GM23248 (cell line): ENCODE measurements at regions not wholly inside any gene's neighbourhood (a gene's known extent, or its start where the extent isn't known, plus 50 kb on each side); places are given as distances from the start of the nearest gene placed in this dataset.

Source experiments
- DNase-seq: peaks from one replicate; pipeline ENCODE4 v3.0.0-alpha.2; 2015
- H2AFZ ChIP-seq: fragments of 200-600 bp; sonication (generic); 2 replicates; pipeline ENCODE4 v1.6.1; 2016; ENCODE audit warnings: antibody characterized with exemption
- H3F3A ChIP-seq: fragments of 200-600 bp; sonication (generic); 2 replicates; pipeline ENCODE4 v1.6.1; 2016; ENCODE audit warnings: mild to moderate bottlenecking, antibody characterized with exemption, mixed run types; ENCODE audit not compliant: insufficient read depth
- H3K27ac ChIP-seq: fragments of 200-600 bp; sonication (generic); 2 replicates; pipeline ENCODE4 v1.5.1; 2016; ENCODE audit warnings: mild to moderate bottlenecking
- H3K27me3 ChIP-seq: fragments of 200-600 bp; sonication (generic); replicated peaks from 2 replicates; pipeline ENCODE4 v1.6.1; 2016; ENCODE audit warnings: mild to moderate bottlenecking; ENCODE audit not compliant: insufficient read depth
- H3K36me3 ChIP-seq: fragments of 200-600 bp; sonication (generic); 2 replicates; pipeline ENCODE4 v1.6.1; 2016; ENCODE audit warnings: low read depth, mild to moderate bottlenecking
- H3K4me1 ChIP-seq: fragments of 200-600 bp; sonication (generic); 2 replicates; pipeline ENCODE4 v1.6.1; 2016; ENCODE audit warnings: mild to moderate bottlenecking; ENCODE audit not compliant: insufficient read depth
- H3K4me2 ChIP-seq: fragments of 200-600 bp; sonication (generic); one replicate; pipeline ENCODE4 v1.6.1; 2016; ENCODE audit warnings: mild to moderate bottlenecking; ENCODE audit not compliant: unreplicated experiment
- H3K4me3 ChIP-seq: fragments of 200-600 bp; sonication (generic); 2 replicates; pipeline ENCODE4 v1.5.1; 2016; ENCODE audit warnings: mild to moderate bottlenecking
- H3K79me2 ChIP-seq: fragments of 200-600 bp; sonication (generic); 2 replicates; pipeline ENCODE4 v1.6.1; 2016; ENCODE audit warnings: mild to moderate bottlenecking; ENCODE audit not compliant: insufficient read depth
- H3K9ac ChIP-seq: fragments of 200-600 bp; sonication (generic); 2 replicates; pipeline ENCODE4 v1.6.1; 2016; ENCODE audit warnings: mild to moderate bottlenecking
- H3K9me2 ChIP-seq: fragments of 200-600 bp; sonication (generic); 2 replicates; pipeline ENCODE4 v1.6.1; 2016; ENCODE audit warnings: mixed run types, mild to moderate bottlenecking, moderate library complexity; ENCODE audit not compliant: insufficient read depth
- H3K9me3 ChIP-seq: fragments of 200-600 bp; sonication (generic); one replicate; pipeline ENCODE4 v1.6.1; 2017; ENCODE audit warnings: low read depth
- H4K20me1 ChIP-seq: fragments of 200-600 bp; sonication (generic); 2 replicates; pipeline ENCODE4 v1.6.0; 2016; ENCODE audit not compliant: insufficient read depth
- EZH2 ChIP-seq: fragments of 200-600 bp; sonication (generic); IDR thresholded peaks from 2 replicates; pipeline ENCODE4 v1.6.1; 2018; ENCODE audit warnings: antibody characterized with exemption, mild to moderate bottlenecking; ENCODE audit not compliant: insufficient read depth, poor library complexity, severe bottlenecking
- EZH2phosphoT487 ChIP-seq: fragments of 200-600 bp; sonication (generic); IDR thresholded peaks from 2 replicates; pipeline ENCODE4 v1.6.1; 2018; ENCODE audit warnings: antibody characterized with exemption, moderate library complexity, mild to moderate bottlenecking, low read depth; ENCODE audit not compliant: insufficient read depth
- WGBS, 2 experiments: methylation state at CpG; one replicate each; pipeline ENCODE4 v1.1.6; 2015 to 2017; ENCODE audit warnings: low lambda C conversion rate in 2 of 2, low coverage in 1 of 2; ENCODE audit errors: missing lambda C conversion rate in 2 of 2; 5-methylcytosine and 5-hydroxymethylcytosine counted together
- in situ Hi-C: fragments of 300-500 bp; cut with MboI; formaldehyde crosslinking; loops from 2 replicates; pipeline ENCODE4 v1.15.0; 2020

- Histone ChIP-seq H2AFZ (no peak overlapping the region), H3K27ac (no peak overlapping the region), H3K4me2 (no peak overlapping the region), H3K79me2 (no peaks in the 10 kb centered on the region), H4K20me1 (no peaks in the 10 kb centered on the region), H3K27me3 (no peaks in the 10 kb centered on the region), H3K9ac (no peak overlapping the region), H3K9me3 (peaks cover 3% of the 10 kb centered on the region), H3K4me3 (no peak overlapping the region), H3K9me2 (no peaks in the 10 kb centered on the region), H3K36me3 (no peaks in the 10 kb centered on the region), H3F3A (no peaks in the 10 kb centered on the region), H3K4me1 (no peaks in the 10 kb centered on the region)
- in situ Hi-C loops = no loop called here
- WGBS, 2 experiments = 23 to 26% methylated on average over 6 of the region's 6 CpGs
- no peak for TF ChIP-seq EZH2phosphoT487
- TF ChIP-seq EZH2 = no peak
- no peak for DNase-seq
These were observed 155.1 kb upstream of the ARGLU1 start for GRCh38 chr13:106723036-106723435.

- no peak overlapping the region for H3K4me2 ChIP-seq
- 5 to 9% methylated on average over 3 of the region's 3 CpGs for WGBS, 2 experiments
These were observed 154.7 kb upstream of the ARGLU1 start for GRCh38 chr13:106722620-106723019.

GRCh38 chr13:106721599-106721998 is 153.7 kb upstream of the ARGLU1 start:
- 21 to 25% methylated on average over 6 of the region's 6 CpGs for WGBS, 2 experiments
- in situ Hi-C loops = no loop called here
- Histone ChIP-seq H3K9me3 (peaks cover 7% of the 10 kb centered on the region), H3K4me1 (no peaks in the 10 kb centered on the region), H3F3A (no peaks in the 10 kb centered on the region), H2AFZ (no peak overlapping the region), H3K9ac (no peak overlapping the region), H3K79me2 (no peaks in the 10 kb centered on the region), H3K36me3 (no peaks in the 10 kb centered on the region), H4K20me1 (no peaks in the 10 kb centered on the region), H3K4me2 (no peak overlapping the region), H3K27me3 (no peaks in the 10 kb centered on the region), H3K27ac (no peak overlapping the region), H3K9me2 (no peaks in the 10 kb centered on the region), H3K4me3 (no peak overlapping the region)
- no peak for DNase-seq
- no peak for TF ChIP-seq EZH2
- TF ChIP-seq EZH2phosphoT487 = no peak

More at GRCh38 chr13:106722620-106723019, 154.7 kb upstream of the ARGLU1 start:
- H3K36me3 ChIP-seq = no peaks in the 10 kb centered on the region
- H3K27me3 ChIP-seq = no peaks in the 10 kb centered on the region
- H3F3A ChIP-seq = no peaks in the 10 kb centered on the region
- no peak overlapping the region for H3K9ac ChIP-seq
- H3K79me2 ChIP-seq = no peaks in the 10 kb centered on the region
- no peak overlapping the region for H3K4me3 ChIP-seq
- peaks cover 6% of the 10 kb centered on the region for H3K9me3 ChIP-seq
- H3K27ac ChIP-seq = no peak overlapping the region
- no peak for TF ChIP-seq EZH2
- TF ChIP-seq EZH2phosphoT487 = no peak
- H3K4me1 ChIP-seq = no peaks in the 10 kb centered on the region
- in situ Hi-C loops = no loop called here
- no peaks in the 10 kb centered on the region for H3K9me2 ChIP-seq
- no peak overlapping the region for H2AFZ ChIP-seq
- no peaks in the 10 kb centered on the region for H4K20me1 ChIP-seq
- DNase-seq = no peak

GRCh38 chr13:106714271-106714982 is 146.5 kb upstream of the ARGLU1 start:
- 59 to 60% methylated on average over 10 of the region's 10 CpGs for WGBS, 2 experiments

GRCh38 chr13:106712381-106712780 is 144.4 kb upstream of the ARGLU1 start:
- no peaks in the 10 kb centered on the region for H3K9me2 ChIP-seq
- H4K20me1 ChIP-seq = no peaks in the 10 kb centered on the region
- H3K9me3 ChIP-seq = no peaks in the 10 kb centered on the region
- in situ Hi-C loops = no loop called here
- H3K4me3 ChIP-seq = no peak overlapping the region
- no peak for DNase-seq
- no peaks in the 10 kb centered on the region for H3K27me3 ChIP-seq
- 48 to 55% methylated on average over 10 of the region's 10 CpGs for WGBS, 2 experiments
- no peak overlapping the region for H3K4me2 ChIP-seq
- H3K79me2 ChIP-seq = no peaks in the 10 kb centered on the region
- TF ChIP-seq EZH2phosphoT487 (no peak), EZH2 (no peak)
- H3K9ac ChIP-seq = no peak overlapping the region
- no peak overlapping the region for H3K27ac ChIP-seq
- H3K36me3 ChIP-seq = no peaks in the 10 kb centered on the region
- no peaks in the 10 kb centered on the region for H3F3A ChIP-seq
- no peak overlapping the region for H2AFZ ChIP-seq
- no peaks in the 10 kb centered on the region for H3K4me1 ChIP-seq

More at GRCh38 chr13:106714271-106714982, 146.5 kb upstream of the ARGLU1 start:
- Histone ChIP-seq H3K4me2 (no peak overlapping the region), H4K20me1 (no peaks in the 10 kb centered on the region), H3K4me3 (no peak overlapping the region), H3K27ac (no peak overlapping the region), H2AFZ (no peak overlapping the region), H3K79me2 (no peaks in the 10 kb centered on the region), H3K4me1 (no peaks in the 10 kb centered on the region), H3K36me3 (no peaks in the 10 kb centered on the region), H3K27me3 (no peaks in the 10 kb centered on the region), H3F3A (no peaks in the 10 kb centered on the region), H3K9me2 (no peaks in the 10 kb centered on the region), H3K9me3 (peaks cover 7% of the 10 kb centered on the region), H3K9ac (no peak overlapping the region)
- in situ Hi-C loops = no loop called here
- no peak for DNase-seq
- no peak for TF ChIP-seq EZH2phosphoT487
- TF ChIP-seq EZH2 = no peak
